ENCODE measurements at regions not wholly inside any gene's neighbourhood (a gene's known extent, or its start where the extent isn't known, plus 50 kb on each side); places are given as distances from the start of the nearest gene placed in this dataset.

DNA sequence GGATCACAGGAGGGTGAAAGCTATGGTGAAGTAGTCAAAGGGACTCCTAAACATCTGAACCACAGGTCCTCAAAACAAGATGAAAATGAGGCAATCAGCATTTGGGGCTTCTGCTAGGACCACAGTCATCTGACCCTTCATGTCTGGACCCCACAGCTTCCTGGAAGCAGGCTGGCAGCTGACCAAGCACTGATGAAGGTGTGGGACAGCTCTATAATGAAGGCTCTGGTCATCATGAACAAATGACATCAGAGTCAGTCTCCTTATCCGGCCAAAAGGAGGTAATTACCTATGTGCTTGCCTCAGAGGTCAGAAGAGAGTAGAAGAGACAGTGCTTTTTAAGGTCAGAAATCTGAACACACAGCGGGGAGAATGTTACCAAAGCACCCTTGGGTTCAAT is 101.2 kb upstream of the GNAO1 start:
- DNase-seq, result no peak

DNA sequence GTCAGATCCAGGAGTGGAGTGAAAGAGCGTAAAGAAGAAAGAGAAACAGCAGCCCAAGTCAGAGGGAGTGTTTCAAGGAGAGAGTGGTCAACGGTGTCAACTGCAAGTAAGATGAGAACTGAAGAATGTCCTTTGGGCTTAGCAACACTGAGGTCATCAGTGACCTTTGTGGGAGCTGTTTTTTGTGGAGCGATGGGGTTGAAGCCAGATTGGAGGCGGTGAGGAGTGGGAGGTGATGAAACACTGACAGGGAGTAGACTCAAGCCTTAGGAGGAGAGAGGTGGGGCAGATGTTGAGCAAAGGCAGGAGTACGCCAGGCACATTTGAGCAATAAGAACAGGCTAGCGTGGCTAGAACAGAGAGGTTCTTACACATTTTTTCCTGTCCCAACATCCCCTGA is 103.7 kb upstream of the GNAO1 start:
- no peak for DNase-seq

DNA sequence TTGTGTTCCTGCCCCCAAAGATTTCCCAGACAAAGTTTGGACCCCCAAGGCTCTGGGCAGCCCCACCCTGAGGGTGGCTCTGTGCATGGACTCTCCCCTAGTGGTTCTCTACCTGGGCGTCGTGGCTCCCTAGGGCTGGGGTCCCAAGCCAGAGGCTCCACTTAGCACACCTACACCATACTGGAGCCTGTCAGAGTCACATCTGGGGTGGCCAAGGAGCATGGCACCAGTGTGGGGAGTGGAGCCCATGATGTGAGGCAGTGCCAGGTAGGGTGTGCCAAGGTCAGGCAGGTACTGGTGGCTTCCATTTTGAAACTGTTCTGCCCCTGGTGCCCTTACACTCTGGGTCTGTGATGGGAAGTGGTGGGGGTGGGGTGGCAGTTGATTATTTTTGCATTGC is 109.9 kb upstream of the GNAO1 start:
- DNase-seq, result no peak

DNA sequence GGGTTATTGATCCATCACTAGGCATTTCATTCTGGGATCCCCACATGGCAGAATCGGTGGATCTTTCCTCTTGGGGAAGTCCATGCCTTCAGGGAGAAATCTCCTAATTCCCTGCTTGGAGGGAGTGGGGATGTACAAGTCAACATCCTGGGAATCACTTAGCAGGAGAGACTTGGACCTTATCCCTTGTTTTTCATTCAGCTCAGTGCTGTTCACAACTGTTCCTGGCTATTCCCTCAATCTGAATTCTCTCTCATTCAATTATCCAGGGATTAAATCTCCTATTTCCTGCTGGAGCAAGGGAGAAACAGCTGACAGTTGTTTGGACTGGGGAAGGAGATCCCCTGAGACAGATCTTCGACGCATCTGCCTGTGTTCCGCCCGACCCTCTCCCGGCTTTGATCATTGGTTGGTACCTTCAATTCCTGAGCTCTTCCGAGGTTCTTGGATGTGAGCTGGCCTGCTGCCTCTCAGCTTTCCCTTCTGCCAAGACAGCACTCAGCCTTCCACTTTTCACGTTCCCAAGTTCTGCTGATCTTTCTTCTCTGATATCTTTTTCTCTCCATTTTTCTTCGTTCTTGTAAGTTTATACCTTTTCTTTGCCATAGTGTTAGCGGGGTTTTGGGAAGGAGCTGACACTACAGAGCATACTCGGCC is 115.4 kb upstream of the GNAO1 start:
- no peak for DNase-seq

DNA sequence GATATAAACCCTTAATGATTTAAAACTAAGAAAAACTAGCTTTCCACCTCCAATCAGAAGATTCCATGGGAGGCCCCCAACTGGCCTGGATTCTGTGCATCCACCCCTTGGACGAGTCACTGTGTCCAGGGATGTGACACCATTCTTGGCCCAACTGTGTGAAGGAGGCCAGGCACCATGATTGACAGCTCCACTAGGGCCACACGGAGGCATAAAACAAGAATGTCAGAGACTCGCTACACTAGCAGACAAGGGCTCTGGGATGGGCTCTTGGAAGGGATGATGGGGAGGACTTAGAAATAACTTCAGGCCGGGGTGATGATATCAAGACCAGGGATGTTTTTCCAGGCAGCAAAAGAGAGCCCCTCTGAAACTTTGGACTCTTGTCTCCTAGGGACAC is 117.8 kb upstream of the GNAO1 start:
- DNase-seq, result no peak

DNA sequence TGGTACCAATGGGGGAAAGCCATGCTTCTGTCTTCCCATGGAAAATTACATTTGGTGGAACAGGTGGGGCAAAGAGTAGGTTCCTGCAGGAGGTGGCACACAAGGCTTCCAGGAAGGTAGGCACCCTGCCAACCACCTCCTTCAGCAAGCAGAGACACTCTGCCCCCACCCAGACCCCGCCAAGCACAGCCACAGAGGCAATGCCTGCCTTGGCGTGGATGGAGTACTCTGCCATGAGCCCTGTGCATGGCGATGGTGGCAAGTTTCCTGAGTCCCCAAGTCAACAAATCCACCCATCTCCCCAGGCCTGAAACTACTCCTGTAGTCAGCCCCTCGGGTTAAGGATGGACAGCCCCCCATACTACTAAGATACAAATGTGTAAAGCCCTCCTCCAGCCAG is 119.2 kb upstream of the GNAO1 start:
- no peak for DNase-seq

DNA sequence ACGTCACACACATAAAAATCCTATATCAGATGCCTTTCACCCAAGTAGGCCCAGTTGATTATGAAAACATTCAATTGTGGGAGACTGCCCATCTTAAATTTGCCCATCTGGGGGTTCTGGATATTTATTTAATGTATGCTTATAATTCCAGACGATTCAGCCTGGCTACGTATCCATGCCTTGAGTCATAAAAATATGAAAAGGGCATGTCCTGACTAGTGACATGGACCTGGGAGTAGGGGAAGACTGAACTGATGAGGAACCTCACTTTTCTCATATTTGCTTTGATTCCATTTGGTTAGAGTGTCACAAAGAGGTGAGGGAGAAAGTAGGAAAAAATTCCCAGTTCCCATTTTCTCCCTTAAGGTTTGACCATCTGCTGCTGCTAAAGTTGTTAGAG is 122.5 kb upstream of the GNAO1 start:
- DNase-seq, result no peak

DNA sequence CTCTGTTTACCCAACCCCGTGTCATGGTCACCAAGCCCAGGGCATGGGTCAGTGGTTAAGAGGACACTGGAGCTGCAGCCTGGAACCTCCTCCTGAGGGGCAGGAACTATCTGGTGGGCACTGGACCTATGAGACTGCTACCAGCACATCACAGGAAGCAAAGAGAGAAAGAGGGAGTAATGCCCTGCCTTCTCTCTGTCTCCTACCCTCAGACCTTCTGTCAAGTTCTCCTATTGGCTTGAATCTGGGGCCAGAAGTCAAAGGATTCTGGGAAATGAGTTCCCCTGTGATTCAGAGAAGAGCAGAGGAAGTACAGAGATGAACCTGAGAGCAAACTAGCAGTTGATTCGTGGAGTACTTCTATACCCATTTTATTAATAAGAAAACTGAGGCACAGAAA is 123.0 kb upstream of the GNAO1 start:
- DNase-seq, result no peak

DNA sequence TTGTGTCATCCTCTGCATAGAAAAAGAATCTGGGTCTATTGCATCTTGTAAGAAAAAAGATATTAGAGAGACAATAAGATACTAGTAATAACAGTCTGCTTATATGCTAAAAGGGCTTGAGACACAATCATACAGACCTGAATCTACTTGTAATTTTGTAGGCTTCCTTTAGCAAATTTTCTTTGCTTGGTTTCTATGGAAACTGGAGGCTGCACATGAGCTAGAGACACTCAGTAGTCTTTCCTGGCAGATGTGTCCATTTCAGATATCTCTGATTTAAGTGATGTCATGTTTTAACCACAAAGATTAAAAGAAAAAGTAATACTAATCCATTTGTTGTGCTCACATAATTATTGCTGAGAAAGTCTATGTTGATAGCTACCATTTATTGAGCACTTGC is 123.9 kb upstream of the GNAO1 start:
- no peak for DNase-seq

DNA sequence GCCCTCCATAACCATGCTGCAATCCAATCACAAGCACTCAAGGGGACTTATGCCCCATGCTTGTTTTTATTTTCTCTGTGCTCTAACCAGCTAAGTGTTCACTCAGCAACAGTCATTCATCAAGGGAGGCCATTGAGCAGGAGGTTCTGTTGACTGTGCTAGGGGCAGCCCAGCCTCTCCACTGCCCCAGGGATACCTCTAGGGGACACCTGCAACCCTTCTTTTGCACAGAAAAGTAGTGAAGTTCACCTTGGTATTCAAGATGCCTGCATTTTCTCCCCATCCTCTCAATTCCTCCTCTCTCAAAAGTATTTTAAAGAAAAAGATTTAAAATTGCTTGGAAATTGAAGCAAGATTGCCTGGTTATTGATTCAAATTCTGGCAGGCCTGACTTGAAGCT is 124.7 kb upstream of the GNAO1 start:
- no peak for DNase-seq

DNA sequence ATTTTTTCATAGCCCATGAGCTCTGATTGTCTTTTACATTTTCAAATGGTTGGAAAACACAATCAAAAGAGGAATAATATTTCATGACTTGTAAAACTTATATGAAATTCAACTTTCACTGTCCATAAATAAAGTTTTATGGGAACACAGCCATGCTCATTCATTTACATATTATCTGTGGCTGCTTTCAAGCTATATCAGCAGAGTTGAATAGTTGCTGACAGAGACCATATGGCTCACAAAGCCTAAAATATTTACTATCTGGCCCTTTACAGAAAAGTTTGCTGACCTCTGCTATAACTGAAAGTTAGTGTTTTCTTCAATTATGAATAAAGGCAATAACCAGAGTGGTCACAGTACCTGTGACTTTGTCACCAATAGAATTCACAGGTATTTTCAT is 128.2 kb upstream of the GNAO1 start:
- no peak for DNase-seq

DNA sequence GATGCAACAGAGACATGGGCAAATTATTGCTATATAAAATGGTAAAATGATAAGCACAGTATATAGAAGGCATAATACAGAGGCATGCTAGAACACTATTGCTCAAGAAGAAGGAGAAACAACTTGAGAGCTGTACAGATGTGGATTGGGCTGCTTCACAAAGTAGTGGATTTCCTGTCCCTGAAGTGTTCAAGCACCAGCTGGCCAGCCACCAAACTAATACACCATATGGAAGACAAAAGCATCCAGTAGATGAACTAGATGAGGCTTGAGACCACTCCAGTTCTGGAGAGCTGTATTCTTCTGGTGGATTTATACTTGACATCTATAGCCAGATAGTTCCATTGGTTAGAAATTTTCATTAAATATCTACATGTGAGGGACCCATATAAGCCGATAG is 134.1 kb upstream of the GNAO1 start:
- DNase-seq, result no peak

DNA sequence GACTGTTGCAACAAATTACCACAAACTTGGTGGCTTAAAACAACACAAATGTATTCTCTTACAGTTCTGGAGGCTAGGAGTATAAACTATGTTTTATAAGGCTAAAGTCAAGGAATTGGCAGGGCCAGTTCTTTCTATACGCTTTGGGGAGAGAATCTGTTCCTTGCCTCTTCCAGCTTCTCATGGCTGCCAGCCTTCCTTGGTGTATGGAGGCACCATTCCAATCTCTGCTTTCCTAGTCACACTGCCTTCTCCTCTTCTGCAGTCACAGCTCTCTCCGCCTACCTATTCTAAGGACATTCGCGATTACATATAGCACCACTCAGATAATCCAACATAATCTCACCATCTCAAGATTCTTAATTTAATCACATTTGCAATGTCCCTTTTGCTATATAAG is 140.4 kb upstream of the GNAO1 start:
- no peak for DNase-seq

DNA sequence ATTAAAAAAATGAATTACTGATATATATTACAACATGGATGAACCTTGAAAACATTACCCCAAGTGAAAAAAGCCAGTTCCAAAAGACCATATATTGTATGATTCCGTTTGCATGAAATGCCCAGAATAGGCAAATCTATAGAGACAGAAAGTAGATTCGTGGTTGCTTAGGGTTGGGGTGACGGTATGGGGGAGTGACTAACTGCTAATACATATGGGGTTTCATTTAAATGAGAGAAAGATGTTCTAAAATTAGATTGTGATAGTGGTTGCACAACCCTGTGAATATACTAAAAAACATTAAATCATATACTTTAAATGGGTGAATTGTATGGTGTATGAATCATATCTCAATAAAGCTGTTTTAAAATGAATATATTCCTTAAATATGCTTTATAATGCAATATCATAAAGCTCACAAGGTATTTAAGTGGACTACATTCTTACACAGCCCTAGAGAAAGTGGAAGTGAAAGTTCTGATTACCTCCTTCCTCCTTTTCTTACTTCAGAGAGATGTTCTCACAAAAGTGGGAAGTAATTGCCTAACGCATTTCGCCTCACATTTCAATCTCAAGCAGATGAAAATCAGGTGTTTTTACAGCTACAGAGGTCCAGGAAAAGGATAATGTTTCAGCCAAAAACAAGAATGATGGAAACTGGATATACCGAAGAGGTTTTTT is 142.7 kb upstream of the GNAO1 start:
- DNase-seq, result no peak

DNA sequence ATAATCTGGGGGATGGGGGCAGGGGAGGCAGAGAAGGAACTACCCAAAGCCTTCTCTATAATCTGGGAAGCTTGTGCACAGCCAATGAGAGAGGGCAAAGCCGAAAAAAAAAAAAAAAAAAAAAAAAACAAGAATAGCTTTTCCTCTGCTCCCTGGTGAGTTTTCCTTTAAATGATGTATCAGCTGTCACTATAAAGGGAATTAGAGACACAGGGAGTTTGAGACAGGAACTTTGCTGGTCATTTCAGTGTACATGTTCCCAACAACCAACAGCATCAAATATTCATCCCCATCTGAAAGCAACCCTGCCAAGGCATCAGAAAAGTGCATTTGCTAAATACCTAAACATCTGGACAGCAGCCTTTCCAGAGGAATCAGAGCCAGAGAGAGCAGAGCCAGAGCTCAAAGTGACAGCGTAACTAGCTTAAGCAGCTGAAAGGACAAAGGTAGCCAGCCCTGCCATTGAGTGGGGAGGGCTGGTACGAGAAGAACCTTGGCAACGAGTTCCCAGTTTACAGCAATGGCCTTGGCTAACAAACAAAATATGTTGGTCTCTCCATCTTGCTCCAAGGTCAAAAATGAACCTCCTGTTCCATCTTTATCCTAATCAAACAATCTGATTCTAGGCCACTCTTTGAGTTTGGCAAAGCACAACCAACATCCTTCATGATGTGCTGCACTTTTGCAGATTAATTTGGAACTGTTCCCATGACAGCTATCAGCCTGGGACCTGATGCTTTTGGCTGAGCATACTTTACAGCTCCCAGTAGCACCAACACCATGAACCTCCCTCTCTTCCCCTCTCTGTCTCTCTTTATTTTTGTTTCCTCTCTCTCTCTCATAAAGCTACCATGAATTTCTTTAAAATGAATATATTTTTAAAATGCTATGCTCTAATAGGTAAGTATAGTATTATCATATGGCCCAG is 143.7 kb upstream of the GNAO1 start:
- DNase-seq, result no peak

DNA sequence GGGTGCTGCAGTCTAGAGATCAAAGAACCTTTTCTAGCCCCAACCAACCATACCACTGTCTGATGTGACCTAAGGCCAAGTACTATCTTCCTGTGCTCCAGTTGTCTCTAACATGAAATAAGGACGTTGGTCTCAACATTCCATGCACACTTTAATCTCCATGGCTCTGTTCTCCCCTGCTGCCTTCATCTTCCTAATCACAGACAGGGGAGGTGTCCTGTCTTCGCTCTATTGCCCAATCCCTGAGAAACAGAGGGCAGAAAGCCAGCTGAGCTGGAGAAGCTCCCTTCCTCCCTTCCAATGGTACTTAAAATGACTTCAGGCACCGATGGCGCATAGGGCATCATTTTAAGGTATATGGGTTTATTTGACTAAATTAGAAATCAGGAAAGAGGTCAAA is 148.9 kb upstream of the GNAO1 start:
- DNase-seq, result no peak

DNA sequence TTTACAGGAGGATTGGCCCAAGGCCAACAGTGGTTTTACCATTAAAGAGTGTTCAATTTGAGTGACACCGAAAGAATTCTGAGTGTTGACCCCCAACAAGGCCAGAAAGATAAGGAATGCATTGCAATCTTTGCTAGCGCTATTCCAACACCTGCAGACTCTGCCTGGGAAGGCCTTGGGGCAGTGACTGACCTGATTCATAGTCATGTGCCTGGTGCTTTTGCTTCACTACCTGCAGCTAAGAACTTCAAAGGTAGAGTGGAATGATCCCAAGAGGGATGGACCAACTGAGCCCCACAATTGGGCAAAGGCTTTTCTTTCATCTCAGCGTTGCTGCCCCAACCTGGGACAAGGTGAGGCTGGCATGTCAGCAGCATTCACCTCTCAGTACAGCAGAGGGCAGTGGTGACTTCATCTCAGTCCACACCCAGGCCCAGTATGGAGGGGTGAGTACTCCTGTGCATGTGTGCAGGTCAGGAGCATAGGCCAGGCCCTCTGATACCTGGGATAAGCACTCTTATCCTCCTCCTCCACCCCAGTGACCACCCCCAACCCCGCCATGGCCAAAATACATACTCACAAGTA is 149.6 kb upstream of the GNAO1 start:
- peak; percentile 14 to 65 (median 20) for DNase-seq

DNA sequence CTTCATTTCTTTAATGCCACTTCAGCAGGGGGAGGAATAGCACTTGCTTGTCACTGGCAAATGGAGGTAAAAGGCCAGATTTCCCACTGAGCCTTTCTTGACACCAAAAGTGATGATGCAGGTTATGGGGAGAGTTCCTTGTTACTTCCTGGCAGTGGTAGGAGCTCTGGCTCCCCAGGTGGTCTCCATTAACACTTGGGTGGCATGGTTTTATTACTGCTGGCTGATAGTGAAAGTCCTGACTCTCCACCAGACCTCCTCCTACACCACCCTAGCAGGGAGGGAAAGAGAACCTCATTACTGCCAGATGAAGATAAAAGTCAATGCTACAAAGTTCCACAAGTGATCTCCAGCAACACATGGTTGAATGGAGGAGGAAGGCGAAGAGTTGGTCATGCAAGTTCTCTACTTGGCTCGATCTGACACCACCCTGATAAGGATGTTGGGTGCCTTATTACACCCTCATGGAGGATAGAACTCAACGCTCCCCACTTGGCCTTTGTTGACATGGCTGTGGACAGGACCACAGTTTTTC is 152.7 kb upstream of the GNAO1 start:
- no peak for DNase-seq

DNA sequence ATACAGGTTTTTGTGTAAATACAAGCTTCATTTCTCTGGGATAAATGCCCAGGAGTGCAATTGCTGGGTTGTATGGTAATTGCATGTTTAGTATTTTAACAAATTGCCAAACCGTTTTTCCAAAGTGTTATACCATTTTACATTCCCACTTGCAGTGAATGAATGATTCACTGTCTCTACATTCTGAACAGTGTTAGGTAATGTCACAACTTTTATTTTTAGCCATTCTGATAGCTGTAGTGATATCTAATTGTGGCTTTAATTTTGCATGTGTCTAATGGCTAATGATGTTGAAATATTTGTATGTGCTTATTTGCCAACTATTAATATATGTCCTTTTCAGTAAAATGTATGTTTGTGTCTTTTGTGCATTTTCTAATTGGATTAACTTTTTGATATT is 156.9 kb upstream of the CES5A start:
- no peak for DNase-seq

DNA sequence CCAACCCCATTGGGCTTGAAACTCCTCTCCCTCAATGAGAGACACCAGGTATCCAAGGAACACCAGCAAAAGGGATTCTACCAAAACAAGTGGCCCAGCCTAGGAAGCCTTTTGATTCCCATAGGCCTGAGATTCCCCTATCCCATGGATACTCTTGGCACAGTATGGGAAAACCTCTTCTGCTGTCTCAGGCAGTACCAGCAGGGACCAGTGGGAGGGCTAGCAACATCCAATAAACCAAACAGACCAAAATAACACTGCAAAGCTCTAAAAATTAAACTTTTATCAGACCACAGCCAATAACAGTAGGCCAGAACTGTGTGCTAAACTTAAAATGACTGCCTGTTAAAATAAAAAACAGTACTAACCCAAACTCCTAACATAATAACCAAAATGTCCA is 153.9 kb upstream of the CES5A start:
- DNase-seq, result no peak

DNA sequence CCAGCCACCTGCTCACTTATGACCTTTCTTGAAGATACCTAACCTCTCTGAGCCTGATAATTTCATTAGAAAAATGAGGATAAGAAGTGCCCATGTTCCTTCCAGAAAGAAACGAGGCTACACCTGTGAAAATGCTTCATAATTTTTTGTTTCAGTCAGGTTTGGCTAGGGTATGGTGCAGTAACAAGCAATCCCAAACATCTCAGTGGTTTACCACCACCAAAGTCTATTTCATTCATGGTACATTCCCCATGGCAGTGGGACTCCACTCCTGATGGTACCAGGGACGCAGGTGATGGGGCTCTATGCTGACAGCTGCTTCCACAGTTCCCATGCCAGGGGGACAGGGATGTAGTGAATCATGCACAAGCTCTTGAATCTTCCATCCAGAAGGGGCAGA is 147.6 kb upstream of the CES5A start:
- no peak for DNase-seq

DNA sequence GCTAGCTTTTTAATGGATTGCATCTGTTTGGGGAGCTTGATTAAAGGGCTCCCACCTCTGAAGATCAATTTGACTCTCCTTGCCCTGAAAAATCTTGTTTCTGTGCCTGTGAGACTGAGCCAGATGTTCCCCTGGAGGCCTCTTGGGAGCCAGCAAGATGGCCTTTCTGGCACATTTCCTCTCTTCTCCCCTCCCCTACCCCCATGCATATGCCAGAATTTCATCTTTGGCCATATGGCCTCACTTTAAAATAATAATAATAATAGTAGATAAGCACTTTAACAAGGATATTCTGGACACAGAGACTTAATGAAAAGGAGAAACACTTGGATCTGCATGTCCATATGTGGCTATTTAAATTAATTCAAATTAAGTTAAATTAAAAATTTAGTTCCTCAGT is 144.1 kb upstream of the CES5A start:
- no peak for DNase-seq

DNA sequence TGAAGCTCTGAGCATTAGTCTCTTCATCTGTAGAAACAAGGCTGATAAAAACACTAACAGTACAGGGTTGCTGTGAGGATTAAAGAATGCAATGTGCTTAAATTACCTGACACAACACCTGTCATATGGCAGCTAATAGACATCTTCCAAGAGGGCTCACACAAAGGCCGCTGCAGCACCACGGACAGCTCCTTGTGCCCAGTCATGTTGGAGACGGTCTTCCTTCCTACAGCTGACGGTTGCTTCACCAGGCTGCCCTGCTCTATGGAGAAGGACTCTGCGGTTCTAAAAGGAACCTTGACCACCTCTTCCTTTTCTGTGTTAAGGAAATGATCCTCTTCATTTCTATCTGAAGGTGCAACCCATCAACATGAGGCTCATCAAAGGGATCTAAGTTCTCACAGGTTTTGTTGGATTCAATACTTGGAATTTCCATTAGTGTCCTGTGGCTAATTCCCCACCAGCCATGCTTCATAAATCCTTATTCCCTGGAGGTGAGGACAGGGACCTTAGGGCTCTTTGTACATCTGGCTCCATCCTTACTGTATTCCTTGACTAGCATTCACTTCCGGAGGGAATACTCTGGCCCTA is 138.9 kb upstream of the CES5A start:
- no peak for DNase-seq

Measured in NCI-H1417 (cell line).